WTC11 (cell line): ENCODE measurements at regions not wholly inside any gene's neighbourhood (a gene's known extent, or its start where the extent isn't known, plus 50 kb on each side); places are given as distances from the start of the nearest gene placed in this dataset.

ENCODE experiments used
- ATAC-seq: fragments of 200-7000 bp; cut with Tn5 transposase; 2 replicates; pipeline ENCODE4 v1.10.0; 2021; ENCODE audit warnings: mild to moderate bottlenecking, moderate library complexity
- CTCF ChIA-PET: fragments of 300-600 bp; sonication (Branson Sonifier 250); formaldehyde crosslinking; loops from one replicate; lab custom pipeline; 2021; ENCODE audit warnings: antibody characterized with exemption; lab: Charles Lee
- POLR2A ChIA-PET: fragments of 350-600 bp; sonication (Branson Sonifier 250); formaldehyde crosslinking; loops from one replicate; lab custom pipeline; 2021; ENCODE audit warnings: antibody characterized with exemption; lab: Charles Lee
- DNase-seq: peaks from one replicate; pipeline ENCODE4 v3.0.0; 2021; ENCODE audit warnings: low spot score
- H3K27ac Mint-ChIP-seq: 2 replicates; pipeline ENCODE4 v1.8.0; 2021; ENCODE audit warnings: mixed read lengths
- H3K27me3 Mint-ChIP-seq: 2 replicates; pipeline ENCODE4 v1.8.0; 2021; ENCODE audit warnings: low read depth, mild to moderate bottlenecking, moderate library complexity, mixed read lengths
- H3K36me3 Mint-ChIP-seq: 2 replicates; pipeline ENCODE4 v1.8.0; 2021; ENCODE audit warnings: mixed read lengths
- H3K4me1 Mint-ChIP-seq: 2 replicates; pipeline ENCODE4 v1.8.0; 2022; ENCODE audit warnings: mixed read lengths
- H3K4me3 Mint-ChIP-seq: 2 replicates; pipeline ENCODE4 v1.8.0; 2021; ENCODE audit warnings: mild to moderate bottlenecking, moderate library complexity, mixed read lengths
- H3K9me3 Mint-ChIP-seq: 2 replicates; pipeline ENCODE4 v1.8.0; 2021; ENCODE audit warnings: mixed read lengths
- ATF3 ChIP-seq: sonication (generic); formaldehyde crosslinking; conservative IDR thresholded peaks from 2 replicates; pipeline ENCODE4 v1.8.1; 2022; ENCODE audit warnings: mild to moderate bottlenecking, missing genetic modification reagents
- ESRRA ChIP-seq: sonication (generic); formaldehyde crosslinking; IDR thresholded peaks from 2 replicates; pipeline ENCODE4 v1.8.1; 2022; ENCODE audit warnings: mild to moderate bottlenecking, missing genetic modification reagents, borderline replicate concordance
- ETV6 ChIP-seq: sonication (generic); formaldehyde crosslinking; IDR thresholded peaks from 2 replicates; pipeline ENCODE4 v1.8.1; 2022; ENCODE audit warnings: mild to moderate bottlenecking, missing genetic modification reagents
- FOXK1 ChIP-seq: sonication (generic); formaldehyde crosslinking; IDR thresholded peaks from 2 replicates; pipeline ENCODE4 v1.8.0; 2022; ENCODE audit warnings: mild to moderate bottlenecking, moderate library complexity, missing genetic modification reagents
- KAT7 ChIP-seq: sonication (generic); formaldehyde crosslinking; IDR thresholded peaks from 2 replicates; pipeline ENCODE4 v1.8.1; 2023; ENCODE audit warnings: missing genetic modification reagents, mild to moderate bottlenecking, borderline replicate concordance
- MXD4 ChIP-seq: fragments of 250-450 bp; sonication (Bioruptor Pico); IDR thresholded peaks from 2 replicates; pipeline ENCODE4 v1.8.0; 2021; ENCODE audit warnings: mild to moderate bottlenecking, moderate library complexity, borderline replicate concordance
- NFE2L1 ChIP-seq: sonication (generic); formaldehyde crosslinking; IDR thresholded peaks from 2 replicates; pipeline ENCODE4 v1.8.1; 2023; ENCODE audit warnings: missing genetic modification reagents
- SMAD3 ChIP-seq: sonication (generic); formaldehyde crosslinking; IDR thresholded peaks from 2 replicates; pipeline ENCODE4 v1.8.0; 2022; ENCODE audit warnings: missing genetic modification reagents, mild to moderate bottlenecking, borderline replicate concordance
- TCF7 ChIP-seq: sonication (generic); formaldehyde crosslinking; IDR thresholded peaks from 2 replicates; pipeline ENCODE4 v1.8.0; 2022; ENCODE audit warnings: mild to moderate bottlenecking, low read depth, missing genetic modification reagents, moderate library complexity
- TEAD4 ChIP-seq: sonication (generic); formaldehyde crosslinking; IDR thresholded peaks from 2 replicates; pipeline ENCODE4 v1.8.0; 2022; ENCODE audit warnings: mild to moderate bottlenecking, missing genetic modification reagents
- USF2 ChIP-seq: sonication (generic); formaldehyde crosslinking; IDR thresholded peaks from 2 replicates; pipeline ENCODE4 v1.8.1; 2023; ENCODE audit warnings: mild to moderate bottlenecking, missing genetic modification reagents, moderate library complexity
- ZNF138 ChIP-seq: sonication (generic); formaldehyde crosslinking; conservative IDR thresholded peaks from 2 replicates; pipeline ENCODE4 v1.8.1; 2022; ENCODE audit warnings: mild to moderate bottlenecking, moderate library complexity, missing genetic modification reagents
- ZNF396 ChIP-seq: fragments of 250-450 bp; sonication (Bioruptor Pico); IDR thresholded peaks from 2 replicates; pipeline ENCODE4 v1.8.0; 2021; ENCODE audit warnings: mild to moderate bottlenecking, moderate library complexity, borderline replicate concordance
- ZNF423 ChIP-seq: fragments of 250-450 bp; sonication (Bioruptor Pico); IDR thresholded peaks from 2 replicates; pipeline ENCODE4 v2.1.2; 2022; ENCODE audit warnings: mild to moderate bottlenecking, moderate library complexity
- TF ChIP-seq, protein P1 (sequence below): fragments of 200-600 bp; IDR thresholded peaks from 2 replicates; pipeline ENCODE4 v1.8.0; 2022; ENCODE audit warnings: antibody characterized with exemption
- TF ChIP-seq, protein P2 (sequence below): sonication (generic); formaldehyde crosslinking; IDR thresholded peaks from 2 replicates; pipeline ENCODE4 v1.8.0; 2023; ENCODE audit warnings: missing genetic modification reagents
- TF ChIP-seq, protein P3 (sequence below): sonication (generic); formaldehyde crosslinking; IDR thresholded peaks from 2 replicates; pipeline ENCODE4 v1.8.1; 2022; ENCODE audit warnings: low read depth, mild to moderate bottlenecking, moderate library complexity, missing genetic modification reagents, borderline replicate concordance
- TF ChIP-seq, protein P4 (sequence below): sonication (generic); formaldehyde crosslinking; IDR thresholded peaks from 2 replicates; pipeline ENCODE4 v1.8.1; 2022; ENCODE audit warnings: mild to moderate bottlenecking, moderate library complexity, missing genetic modification reagents
- TF ChIP-seq, protein P5 (sequence below): sonication (generic); formaldehyde crosslinking; IDR thresholded peaks from 2 replicates; pipeline ENCODE4 v1.8.1; 2023; ENCODE audit warnings: mild to moderate bottlenecking, missing genetic modification reagents

- TF ChIP-seq SMAD3 (CRISPR knock-in tag) (no peak), ETV6 (CRISPR knock-in tag) (no peak)
Measured at GRCh38 chrX:27222661-27223060, 240.5 kb downstream of the PPP4R3C start (continued).

- POLR2A ChIA-PET = no interaction called here
- CTCF ChIA-PET = no interaction called here
- TF ChIP-seq, protein P1, sequence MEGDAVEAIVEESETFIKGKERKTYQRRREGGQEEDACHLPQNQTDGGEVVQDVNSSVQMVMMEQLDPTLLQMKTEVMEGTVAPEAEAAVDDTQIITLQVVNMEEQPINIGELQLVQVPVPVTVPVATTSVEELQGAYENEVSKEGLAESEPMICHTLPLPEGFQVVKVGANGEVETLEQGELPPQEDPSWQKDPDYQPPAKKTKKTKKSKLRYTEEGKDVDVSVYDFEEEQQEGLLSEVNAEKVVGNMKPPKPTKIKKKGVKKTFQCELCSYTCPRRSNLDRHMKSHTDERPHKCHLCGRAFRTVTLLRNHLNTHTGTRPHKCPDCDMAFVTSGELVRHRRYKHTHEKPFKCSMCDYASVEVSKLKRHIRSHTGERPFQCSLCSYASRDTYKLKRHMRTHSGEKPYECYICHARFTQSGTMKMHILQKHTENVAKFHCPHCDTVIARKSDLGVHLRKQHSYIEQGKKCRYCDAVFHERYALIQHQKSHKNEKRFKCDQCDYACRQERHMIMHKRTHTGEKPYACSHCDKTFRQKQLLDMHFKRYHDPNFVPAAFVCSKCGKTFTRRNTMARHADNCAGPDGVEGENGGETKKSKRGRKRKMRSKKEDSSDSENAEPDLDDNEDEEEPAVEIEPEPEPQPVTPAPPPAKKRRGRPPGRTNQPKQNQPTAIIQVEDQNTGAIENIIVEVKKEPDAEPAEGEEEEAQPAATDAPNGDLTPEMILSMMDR = peak; percentile 37; the same call in 1 of the 2 replicates
- TF ChIP-seq, protein P2, sequence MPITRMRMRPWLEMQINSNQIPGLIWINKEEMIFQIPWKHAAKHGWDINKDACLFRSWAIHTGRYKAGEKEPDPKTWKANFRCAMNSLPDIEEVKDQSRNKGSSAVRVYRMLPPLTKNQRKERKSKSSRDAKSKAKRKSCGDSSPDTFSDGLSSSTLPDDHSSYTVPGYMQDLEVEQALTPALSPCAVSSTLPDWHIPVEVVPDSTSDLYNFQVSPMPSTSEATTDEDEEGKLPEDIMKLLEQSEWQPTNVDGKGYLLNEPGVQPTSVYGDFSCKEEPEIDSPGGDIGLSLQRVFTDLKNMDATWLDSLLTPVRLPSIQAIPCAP (CRISPR knock-in tag) = no peak
- TF ChIP-seq USF2 (CRISPR knock-in tag) = no peak
- H3K27ac Mint-ChIP-seq = no peak overlapping the region
- no peak overlapping the region for H3K4me3 Mint-ChIP-seq
- H3K4me1 Mint-ChIP-seq = peaks cover 5% of the 10 kb centered on the region
- H3K9me3 Mint-ChIP-seq = peaks cover 3% of the 10 kb centered on the region; the same call in 1 of the 2 replicates
- no peak for ATAC-seq
- no peaks in the 10 kb centered on the region for H3K36me3 Mint-ChIP-seq
- peak; percentile 8 for DNase-seq
- no peaks in the 10 kb centered on the region for H3K27me3 Mint-ChIP-seq
Measured at GRCh38 chrX:27186671-27187070, 276.5 kb downstream of the PPP4R3C start.

- Mint-ChIP-seq H3K4me3 (no peak overlapping the region), H3K4me1 (no peaks in the 10 kb centered on the region), H3K9me3 (no peaks in the 10 kb centered on the region), H3K27ac (no peak overlapping the region), H3K36me3 (no peaks in the 10 kb centered on the region), H3K27me3 (no peaks in the 10 kb centered on the region; the same call in 1 of the 2 replicates)
- ChIA-PET POLR2A (no interaction called here), CTCF (no interaction called here)
- DNase-seq (no peak), ATAC-seq (no peak)
- no peak for TF ChIP-seq ZNF423 (CRISPR knock-in tag)
- no peak for TF ChIP-seq TEAD4 (CRISPR knock-in tag)
- TF ChIP-seq, protein P2 (CRISPR knock-in tag) = no peak
- TF ChIP-seq, protein P3, sequence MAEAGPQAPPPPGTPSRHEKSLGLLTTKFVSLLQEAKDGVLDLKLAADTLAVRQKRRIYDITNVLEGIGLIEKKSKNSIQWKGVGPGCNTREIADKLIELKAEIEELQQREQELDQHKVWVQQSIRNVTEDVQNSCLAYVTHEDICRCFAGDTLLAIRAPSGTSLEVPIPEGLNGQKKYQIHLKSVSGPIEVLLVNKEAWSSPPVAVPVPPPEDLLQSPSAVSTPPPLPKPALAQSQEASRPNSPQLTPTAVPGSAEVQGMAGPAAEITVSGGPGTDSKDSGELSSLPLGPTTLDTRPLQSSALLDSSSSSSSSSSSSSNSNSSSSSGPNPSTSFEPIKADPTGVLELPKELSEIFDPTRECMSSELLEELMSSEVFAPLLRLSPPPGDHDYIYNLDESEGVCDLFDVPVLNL (CRISPR knock-in tag) = no peak
- no peak for TF ChIP-seq ZNF138 (CRISPR knock-in tag)
- no peak for TF ChIP-seq MXD4
- no peak for TF ChIP-seq FOXK1 (CRISPR knock-in tag)
- TF ChIP-seq, protein P4, sequence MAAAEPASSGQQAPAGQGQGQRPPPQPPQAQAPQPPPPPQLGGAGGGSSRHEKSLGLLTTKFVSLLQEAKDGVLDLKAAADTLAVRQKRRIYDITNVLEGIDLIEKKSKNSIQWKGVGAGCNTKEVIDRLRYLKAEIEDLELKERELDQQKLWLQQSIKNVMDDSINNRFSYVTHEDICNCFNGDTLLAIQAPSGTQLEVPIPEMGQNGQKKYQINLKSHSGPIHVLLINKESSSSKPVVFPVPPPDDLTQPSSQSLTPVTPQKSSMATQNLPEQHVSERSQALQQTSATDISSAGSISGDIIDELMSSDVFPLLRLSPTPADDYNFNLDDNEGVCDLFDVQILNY = no peak
- TF ChIP-seq ESRRA = no peak
- TF ChIP-seq KAT7 = no peak
- no peak for TF ChIP-seq TCF7 (CRISPR knock-in tag)
- no peak for TF ChIP-seq ATF3 (CRISPR knock-in tag)
- no peak for TF ChIP-seq NFE2L1
- TF ChIP-seq, protein P5, sequence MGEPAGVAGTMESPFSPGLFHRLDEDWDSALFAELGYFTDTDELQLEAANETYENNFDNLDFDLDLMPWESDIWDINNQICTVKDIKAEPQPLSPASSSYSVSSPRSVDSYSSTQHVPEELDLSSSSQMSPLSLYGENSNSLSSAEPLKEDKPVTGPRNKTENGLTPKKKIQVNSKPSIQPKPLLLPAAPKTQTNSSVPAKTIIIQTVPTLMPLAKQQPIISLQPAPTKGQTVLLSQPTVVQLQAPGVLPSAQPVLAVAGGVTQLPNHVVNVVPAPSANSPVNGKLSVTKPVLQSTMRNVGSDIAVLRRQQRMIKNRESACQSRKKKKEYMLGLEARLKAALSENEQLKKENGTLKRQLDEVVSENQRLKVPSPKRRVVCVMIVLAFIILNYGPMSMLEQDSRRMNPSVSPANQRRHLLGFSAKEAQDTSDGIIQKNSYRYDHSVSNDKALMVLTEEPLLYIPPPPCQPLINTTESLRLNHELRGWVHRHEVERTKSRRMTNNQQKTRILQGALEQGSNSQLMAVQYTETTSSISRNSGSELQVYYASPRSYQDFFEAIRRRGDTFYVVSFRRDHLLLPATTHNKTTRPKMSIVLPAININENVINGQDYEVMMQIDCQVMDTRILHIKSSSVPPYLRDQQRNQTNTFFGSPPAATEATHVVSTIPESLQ (CRISPR knock-in tag) = no peak
- no peak for TF ChIP-seq ZNF396
Measured at GRCh38 chrX:27163236-27163635, 299.9 kb downstream of the PPP4R3C start.
